Lower lobe of right lung (tissue), 2 donors: ENCODE measurements at regions not wholly inside any gene's neighbourhood (a gene's known extent, or its start where the extent isn't known, plus 50 kb on each side); places are given as distances from the start of the nearest gene placed in this dataset.
A peak's percentile ranks its signal among the peaks of the same experiment; 100 is the strongest.

Experiments
- ATAC-seq, 2 donors: fragments of 200-7000 bp; cut with Tn5 transposase; one replicate each; pipeline ENCODE4 v1.9.1; 2020 to 2022; ENCODE audit warnings: mild to moderate bottlenecking in 2 of 2, moderate library complexity in 2 of 2
- DNase-seq: peaks from one replicate; pipeline ENCODE4 v3.0.0-alpha.2; 2020
- H3K27ac ChIP-seq: fragments of 200-600 bp; one replicate; pipeline ENCODE4 v1.8.0; 2022
- H3K27me3 ChIP-seq: fragments of 200-600 bp; one replicate; pipeline ENCODE4 v1.8.0; 2022; ENCODE audit warnings: low read depth
- H3K36me3 ChIP-seq: fragments of 200-600 bp; one replicate; pipeline ENCODE4 v1.8.0; 2022; ENCODE audit warnings: mild to moderate bottlenecking
- H3K4me1 ChIP-seq: fragments of 200-600 bp; one replicate; pipeline ENCODE4 v1.8.0; 2022
- H3K4me3 ChIP-seq: fragments of 200-600 bp; one replicate; pipeline ENCODE4 v1.8.0; 2022; ENCODE audit warnings: mild to moderate bottlenecking
- H3K9me3 ChIP-seq: fragments of 200-600 bp; one replicate; pipeline ENCODE4 v1.8.0; 2022
- CTCF ChIP-seq: fragments of 200-600 bp; IDR thresholded peaks from one replicate; pipeline ENCODE4 v1.8.0; 2022; ENCODE audit warnings: antibody characterized with exemption, mild to moderate bottlenecking
- intact Hi-C: fragments of 100-400 bp; cut with DNase I; formaldehyde crosslinking; loops from one replicate; pipeline ENCODE4 v1.11.0; 2022
- donor health status: DM: no; HTN: yes; CAD: no; lungs with severe emphysema.

DNA sequence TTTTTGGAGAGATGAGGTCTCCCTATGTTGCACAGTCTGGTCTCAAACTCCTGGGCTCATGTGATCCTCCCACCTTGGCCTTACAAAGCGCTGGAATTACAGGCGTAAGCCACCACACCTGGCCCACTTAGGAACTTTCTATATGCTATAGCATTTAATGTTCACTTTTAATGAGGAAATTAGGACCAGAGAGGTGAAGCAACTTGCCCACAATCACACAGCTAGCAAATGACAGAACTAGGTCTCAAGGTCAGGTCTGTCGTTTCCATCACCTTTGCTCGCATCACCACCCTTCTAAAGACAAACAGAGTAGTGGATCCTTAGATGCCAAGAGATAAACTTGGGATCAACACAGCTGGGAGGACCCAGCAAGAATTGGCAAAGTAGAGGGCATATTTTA, 381.7 kb downstream of the CD83 start:
- H3K27ac ChIP-seq: no peak overlapping the region
- intact Hi-C loops: no loop called here
- TF ChIP-seq CTCF: no peak
- no peaks in the 10 kb centered on the region for H3K27me3 ChIP-seq
- no peak for DNase-seq
- H3K4me1 ChIP-seq: no peaks in the 10 kb centered on the region
- no peaks in the 10 kb centered on the region for H3K9me3 ChIP-seq
- no peaks in the 10 kb centered on the region for H3K36me3 ChIP-seq
- H3K4me3 ChIP-seq: no peak overlapping the region
- ATAC-seq: no peak

DNA sequence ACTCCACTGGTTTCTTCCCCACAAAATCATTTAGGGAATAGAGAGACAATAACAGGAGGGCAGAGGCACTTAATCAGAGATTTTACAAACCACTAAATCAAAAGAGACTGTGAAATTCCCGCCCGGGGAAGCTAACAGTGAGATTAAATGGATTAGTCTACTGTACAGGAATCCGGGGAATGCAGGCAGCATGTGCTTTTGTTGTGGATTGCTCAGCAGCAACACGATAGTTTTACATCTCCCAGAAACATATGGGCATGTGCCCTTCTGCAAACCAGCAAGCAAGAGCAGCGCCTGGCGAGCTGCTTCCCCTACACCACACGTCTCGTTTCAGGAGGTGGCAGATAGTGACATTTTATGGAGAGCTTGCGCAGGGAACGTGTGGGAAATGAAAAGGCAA, 382.3 kb downstream of the CD83 start:
- no peak overlapping the region for H3K27ac ChIP-seq
- peak in 1 of 2 donors; percentile 40 for ATAC-seq
- H3K9me3 ChIP-seq: no peaks in the 10 kb centered on the region
- no peaks in the 10 kb centered on the region for H3K4me1 ChIP-seq
- TF ChIP-seq CTCF: no peak
- H3K4me3 ChIP-seq: no peak overlapping the region
- intact Hi-C loops: no loop called here
- H3K36me3 ChIP-seq: no peaks in the 10 kb centered on the region
- DNase-seq: no peak
- no peaks in the 10 kb centered on the region for H3K27me3 ChIP-seq

- ATAC-seq: no peak
- Histone ChIP-seq H3K27me3 (no peaks in the 10 kb centered on the region), H3K4me3 (no peak overlapping the region), H3K27ac (no peak overlapping the region), H3K4me1 (no peaks in the 10 kb centered on the region), H3K9me3 (no peaks in the 10 kb centered on the region), H3K36me3 (no peaks in the 10 kb centered on the region)
- TF ChIP-seq CTCF: no peak
- intact Hi-C loops: no loop called here
- no peak for DNase-seq
Measured at GRCh38 chr6:14500809-14501208, 383.2 kb downstream of the CD83 start.

DNA sequence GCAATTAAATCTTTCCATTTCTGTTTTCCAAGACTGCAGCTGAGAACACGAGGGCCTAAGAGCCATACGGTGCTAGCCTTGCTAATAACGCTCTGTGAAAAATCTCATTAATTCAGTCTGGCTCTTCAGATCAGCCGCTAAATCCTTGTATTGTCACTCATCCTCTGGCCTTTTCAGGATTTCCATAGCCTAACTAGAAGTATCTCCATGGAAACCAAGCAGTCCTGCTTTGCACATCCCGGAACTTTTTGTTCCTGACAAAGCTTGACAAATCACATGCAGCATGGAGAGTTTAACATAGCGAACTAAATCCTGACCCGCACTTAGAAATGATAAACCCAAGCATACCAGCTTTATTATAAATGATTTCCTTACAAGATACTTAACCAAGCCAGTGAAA, 383.7 kb downstream of the CD83 start:
- ATAC-seq: no peak
- Histone ChIP-seq H3K9me3 (no peaks in the 10 kb centered on the region), H3K27me3 (no peaks in the 10 kb centered on the region), H3K27ac (no peak overlapping the region), H3K36me3 (no peaks in the 10 kb centered on the region), H3K4me3 (no peak overlapping the region), H3K4me1 (no peaks in the 10 kb centered on the region)
- TF ChIP-seq CTCF: no peak
- intact Hi-C loops: no loop called here
- no peak for DNase-seq

- Histone ChIP-seq H3K9me3 (no peaks in the 10 kb centered on the region), H3K27ac (no peak overlapping the region), H3K4me3 (no peak overlapping the region), H3K4me1 (no peaks in the 10 kb centered on the region), H3K36me3 (no peaks in the 10 kb centered on the region), H3K27me3 (no peaks in the 10 kb centered on the region)
- no peak for DNase-seq
- intact Hi-C loops: no loop called here
- ATAC-seq: no peak
- no peak for TF ChIP-seq CTCF
Measured at GRCh38 chr6:14501914-14502313, 384.3 kb downstream of the CD83 start.

- Histone ChIP-seq H3K36me3 (no peaks in the 10 kb centered on the region), H3K4me1 (no peaks in the 10 kb centered on the region), H3K27ac (no peak overlapping the region), H3K9me3 (no peaks in the 10 kb centered on the region), H3K4me3 (no peak overlapping the region), H3K27me3 (no peaks in the 10 kb centered on the region)
- ATAC-seq: no peak
- no peak for DNase-seq
- no peak for TF ChIP-seq CTCF
- intact Hi-C loops: no loop called here
Measured at GRCh38 chr6:14502551-14502950, 385.0 kb downstream of the CD83 start.
